Subcutaneous abdominal adipose tissue (tissue), 5 donors: ENCODE measurements at regions not wholly inside any gene's neighbourhood (a gene's known extent, or its start where the extent isn't known, plus 50 kb on each side); places are given as distances from the start of the nearest gene placed in this dataset.

Source experiments
- H3K27ac ChIP-seq: one replicate; pipeline ENCODE4 v1.7.0; 2013; ENCODE audit warnings: low read depth, mild to moderate bottlenecking, inconsistent platforms, low read length, moderate library complexity
- H3K27me3 ChIP-seq, 5 donors: one replicate each; pipeline ENCODE4 v1.7.0; 2013; ENCODE audit warnings: low read length in 5 of 5, inconsistent platforms in 1 of 5; ENCODE audit not compliant: control insufficient read depth in 5 of 5, insufficient read depth in 4 of 5
- H3K36me3 ChIP-seq, 5 donors: one replicate each; pipeline ENCODE4 v1.7.0; 2013; ENCODE audit warnings: low read length in 5 of 5; ENCODE audit not compliant: control insufficient read depth in 5 of 5, insufficient read depth in 5 of 5
- H3K4me1 ChIP-seq, 5 donors: one replicate each; pipeline ENCODE4 v1.7.0; 2013; ENCODE audit warnings: low read length in 5 of 5, mild to moderate bottlenecking in 3 of 5, moderate library complexity in 1 of 5; ENCODE audit not compliant: control insufficient read depth in 5 of 5, insufficient read depth in 5 of 5
- H3K4me3 ChIP-seq, 5 donors: one replicate each; pipeline ENCODE4 v1.7.0; 2013; ENCODE audit warnings: low read length in 5 of 5, low read depth in 1 of 5
- H3K9ac ChIP-seq, 5 donors: one replicate each; pipeline ENCODE4 v1.7.0; 2013; ENCODE audit warnings: low read length in 5 of 5, mild to moderate bottlenecking in 4 of 5, moderate library complexity in 3 of 5
- H3K9me3 ChIP-seq, 5 donors: one replicate each; pipeline ENCODE4 v1.7.0; 2013; ENCODE audit warnings: low read length in 5 of 5; ENCODE audit not compliant: control insufficient read depth in 5 of 5
- donor health status: healthy.
- donor health status: healthy.
- donor health status: healthy.
- donor health status: healthy.
- donor health status: healthy.

- Histone ChIP-seq H3K27ac (no peak overlapping the region), H3K27me3 (no peaks in the 10 kb centered on the region), H3K9me3 (peaks cover 0 to 5% (median 0%) of the 10 kb centered on the region in 5 donors), H3K4me3 (no peak overlapping the region), H3K4me1 (peaks cover 0 to 15% (median 3%) of the 10 kb centered on the region in 5 donors), H3K9ac (no peak overlapping the region), H3K36me3 (no peaks in the 10 kb centered on the region)
Observed at GRCh38 chr5:90173299-90174030, 236.1 kb downstream of the CETN3 start.

GRCh38 chr5:90171466-90171865, 238.1 kb downstream of the CETN3 start:
- Histone ChIP-seq H3K4me1 (peaks cover 0 to 15% (median 3%) of the 10 kb centered on the region in 5 donors), H3K27ac (no peak overlapping the region), H3K27me3 (no peaks in the 10 kb centered on the region), H3K36me3 (no peaks in the 10 kb centered on the region), H3K9me3 (peaks cover 0 to 5% (median 0%) of the 10 kb centered on the region in 5 donors), H3K9ac (no peak overlapping the region), H3K4me3 (no peak overlapping the region)

- no peaks in the 10 kb centered on the region for H3K36me3 ChIP-seq
- no peak overlapping the region for H3K9ac ChIP-seq
- H3K9me3 ChIP-seq: no peaks in the 10 kb centered on the region
- H3K27me3 ChIP-seq: no peaks in the 10 kb centered on the region
- peaks cover 0 to 15% (median 3%) of the 10 kb centered on the region in 5 donors for H3K4me1 ChIP-seq
- H3K4me3 ChIP-seq: no peak overlapping the region
- H3K27ac ChIP-seq: no peak overlapping the region
Observed at GRCh38 chr5:90170261-90170660, 239.3 kb downstream of the CETN3 start.

- Histone ChIP-seq H3K27ac (no peak overlapping the region), H3K4me3 (no peak overlapping the region), H3K9me3 (no peaks in the 10 kb centered on the region), H3K36me3 (no peaks in the 10 kb centered on the region), H3K27me3 (no peaks in the 10 kb centered on the region), H3K4me1 (peaks cover 0 to 15% (median 3%) of the 10 kb centered on the region in 5 donors), H3K9ac (no peak overlapping the region)
Observed at GRCh38 chr5:90169078-90169477, 240.5 kb downstream of the CETN3 start.

- no peak overlapping the region for H3K27ac ChIP-seq
- H3K27me3 ChIP-seq: no peaks in the 10 kb centered on the region
- no peak overlapping the region for H3K4me3 ChIP-seq
- H3K9ac ChIP-seq: no peak overlapping the region
- no peaks in the 10 kb centered on the region for H3K36me3 ChIP-seq
- no peaks in the 10 kb centered on the region for H3K9me3 ChIP-seq
- peaks cover 0 to 15% (median 3%) of the 10 kb centered on the region in 5 donors for H3K4me1 ChIP-seq
Observed at GRCh38 chr5:90168399-90168798, 241.2 kb downstream of the CETN3 start.

- H3K9ac ChIP-seq: no peak overlapping the region
- H3K9me3 ChIP-seq: no peaks in the 10 kb centered on the region
- H3K36me3 ChIP-seq: no peaks in the 10 kb centered on the region
- no peak overlapping the region for H3K4me3 ChIP-seq
- peaks cover 0 to 15% (median 3%) of the 10 kb centered on the region in 5 donors for H3K4me1 ChIP-seq
- H3K27me3 ChIP-seq: no peaks in the 10 kb centered on the region
- H3K27ac ChIP-seq: no peak overlapping the region
Observed at GRCh38 chr5:90166816-90167215, 242.7 kb downstream of the CETN3 start.

- no peak overlapping the region for H3K9ac ChIP-seq
- peaks cover 0 to 5% (median 5%) of the 10 kb centered on the region in 5 donors for H3K4me1 ChIP-seq
- no peak overlapping the region for H3K4me3 ChIP-seq
- no peaks in the 10 kb centered on the region for H3K27me3 ChIP-seq
- H3K9me3 ChIP-seq: no peaks in the 10 kb centered on the region
- no peak overlapping the region for H3K27ac ChIP-seq
- no peaks in the 10 kb centered on the region for H3K36me3 ChIP-seq
Observed at GRCh38 chr5:90162324-90162723, 247.2 kb downstream of the CETN3 start.

- no peak overlapping the region for H3K4me3 ChIP-seq
Observed at GRCh38 chr5:90161414-90161813, 248.1 kb downstream of the CETN3 start.

GRCh38 chr5:90158131-90158530, 251.4 kb downstream of the CETN3 start:
- peaks cover 0 to 5% (median 5%) of the 10 kb centered on the region in 5 donors for H3K4me1 ChIP-seq
- no peak overlapping the region for H3K4me3 ChIP-seq

More at GRCh38 chr5:90161414-90161813, 248.1 kb downstream of the CETN3 start:
- no peaks in the 10 kb centered on the region for H3K27me3 ChIP-seq
- H3K4me1 ChIP-seq: peaks cover 0 to 5% (median 5%) of the 10 kb centered on the region in 5 donors
- no peaks in the 10 kb centered on the region for H3K36me3 ChIP-seq
- no peaks in the 10 kb centered on the region for H3K9me3 ChIP-seq
- no peak overlapping the region for H3K9ac ChIP-seq
- H3K27ac ChIP-seq: no peak overlapping the region

GRCh38 chr5:90153031-90153430, 256.5 kb downstream of the CETN3 start:
- Histone ChIP-seq H3K27ac (no peak overlapping the region), H3K27me3 (no peaks in the 10 kb centered on the region)

More at GRCh38 chr5:90158131-90158530, 251.4 kb downstream of the CETN3 start:
- no peaks in the 10 kb centered on the region for H3K36me3 ChIP-seq
- H3K9ac ChIP-seq: no peak overlapping the region
- H3K27me3 ChIP-seq: no peaks in the 10 kb centered on the region
- H3K9me3 ChIP-seq: no peaks in the 10 kb centered on the region
- H3K27ac ChIP-seq: no peak overlapping the region

More at GRCh38 chr5:90153031-90153430, 256.5 kb downstream of the CETN3 start:
- Histone ChIP-seq H3K4me1 (no peaks in the 10 kb centered on the region), H3K4me3 (no peak overlapping the region), H3K9ac (no peak overlapping the region), H3K36me3 (no peaks in the 10 kb centered on the region), H3K9me3 (no peaks in the 10 kb centered on the region)
